Fibroblast of lung (primary cell): ENCODE measurements at regions not wholly inside any gene's neighbourhood (a gene's known extent, or its start where the extent isn't known, plus 50 kb on each side); places are given as distances from the start of the nearest gene placed in this dataset.
"Not testable (repeated sequence)": the region's sequence is repeated elsewhere in the genome, so short reads cannot be mapped to it uniquely, and the experiment has no call there.

Experiments used
- DNase-seq, 2 donors: peaks; one replicate each; pipeline versions ENCODE4 v3.0.0 to v3.0.0-alpha.2; 2010; ENCODE audit warnings: low read depth in 2 of 2
- H2AFZ ChIP-seq: 2 replicates; pipeline ENCODE4 v1.5.1; 2012; ENCODE audit warnings: low read length, control low read depth, inconsistent platforms
- H3K27ac ChIP-seq: 2 replicates; pipeline ENCODE4 v1.5.1; 2011; ENCODE audit warnings: low read length, control low read depth; ENCODE audit not compliant: insufficient read depth
- H3K27me3 ChIP-seq: 2 replicates; pipeline ENCODE4 v1.5.1; 2011; ENCODE audit warnings: mild to moderate bottlenecking, low read length; ENCODE audit not compliant: control insufficient read depth, insufficient read depth
- H3K36me3 ChIP-seq: 2 replicates; pipeline ENCODE4 v1.5.1; 2011; ENCODE audit warnings: low read length; ENCODE audit not compliant: control insufficient read depth, insufficient read depth
- H3K4me1 ChIP-seq: 2 replicates; pipeline ENCODE4 v1.5.1; 2011; ENCODE audit warnings: low read length; ENCODE audit not compliant: control insufficient read depth, insufficient read depth; ENCODE audit errors: extremely low read depth
- H3K4me2 ChIP-seq: 2 replicates; pipeline ENCODE4 v1.5.1; 2011; ENCODE audit warnings: low read length, control low read depth; ENCODE audit not compliant: insufficient read depth; ENCODE audit errors: extremely low read depth
- H3K4me3 ChIP-seq, 4 experiments: fragments of 200-600 bp in 1 of 4; sonication (generic) in 1 of 4; replicated peaks in 1 of 4; 2 replicates each; pipeline ENCODE4 v1.5.1; 2011 to 2016; ENCODE audit warnings: low read length in 4 of 4, low read depth in 3 of 4, mild to moderate bottlenecking in 3 of 4, control low read depth in 2 of 4, inconsistent platforms in 1 of 4, mixed read lengths in 1 of 4; ENCODE audit not compliant: insufficient read depth in 1 of 4; ENCODE audit errors: control extremely low read depth in 1 of 4
- H3K79me2 ChIP-seq: 2 replicates; pipeline ENCODE4 v1.5.1; 2012; ENCODE audit warnings: mild to moderate bottlenecking, low read length, inconsistent platforms; ENCODE audit not compliant: control insufficient read depth, insufficient read depth
- H3K9ac ChIP-seq: 2 replicates; pipeline ENCODE4 v1.5.1; 2011; ENCODE audit warnings: mild to moderate bottlenecking, low read length, control low read depth; ENCODE audit not compliant: insufficient read depth
- H3K9me3 ChIP-seq: 2 replicates; pipeline ENCODE4 v1.5.1; 2012; ENCODE audit warnings: low read depth, low read length; ENCODE audit not compliant: control insufficient read depth, insufficient read depth
- H4K20me1 ChIP-seq: 2 replicates; pipeline ENCODE4 v1.5.1; 2011; ENCODE audit warnings: low read length; ENCODE audit not compliant: control insufficient read depth, insufficient read depth; ENCODE audit errors: extremely low read depth
- CTCF ChIP-seq, 2 donors: IDR thresholded peaks in 1 of 2; conservative IDR thresholded peaks in 1 of 2; 1 replicate in 1 of 2; 2 replicates in 1 of 2; pipeline ENCODE4 v1.5.1; 2011 to 2012; ENCODE audit warnings: low read length in 2 of 2, control low read depth in 1 of 2, inconsistent platforms in 1 of 2, low read depth in 1 of 2, mild to moderate bottlenecking in 1 of 2
- EZH2 ChIP-seq: IDR thresholded peaks from 2 replicates; pipeline ENCODE4 v1.5.1; 2012; ENCODE audit warnings: low read length, control low read depth, mild to moderate bottlenecking; ENCODE audit errors: missing control alignments

GRCh38 chrX:95953564-95953963 is 731.1 kb upstream of the DIAPH2 start:
- DNase-seq: peak in 1 of 2 donors; percentile 42
- H2AFZ ChIP-seq: no peak overlapping the region
- no peaks in the 10 kb centered on the region for H3K9me3 ChIP-seq
- no peak overlapping the region for H3K27ac ChIP-seq
- H4K20me1 ChIP-seq: no peaks in the 10 kb centered on the region
- no peaks in the 10 kb centered on the region for H3K36me3 ChIP-seq
- no peak overlapping the region for H3K4me2 ChIP-seq
- no peak overlapping the region for H3K4me3 ChIP-seq
- H3K9ac ChIP-seq: no peak overlapping the region
- H3K27me3 ChIP-seq: no peaks in the 10 kb centered on the region
- TF ChIP-seq EZH2 (no peak), CTCF (conservative IDR thresholded peaks at IDR 0.05 in 1 of 2, IDR thresholded peaks at IDR 0.05 in 1 of 2; ENCODE audit: low read depth in 1 of 2, low read length in 2 of 2) (no peak)
- H3K4me1 ChIP-seq: no peaks in the 10 kb centered on the region
- H3K79me2 ChIP-seq: no peaks in the 10 kb centered on the region

DNA sequence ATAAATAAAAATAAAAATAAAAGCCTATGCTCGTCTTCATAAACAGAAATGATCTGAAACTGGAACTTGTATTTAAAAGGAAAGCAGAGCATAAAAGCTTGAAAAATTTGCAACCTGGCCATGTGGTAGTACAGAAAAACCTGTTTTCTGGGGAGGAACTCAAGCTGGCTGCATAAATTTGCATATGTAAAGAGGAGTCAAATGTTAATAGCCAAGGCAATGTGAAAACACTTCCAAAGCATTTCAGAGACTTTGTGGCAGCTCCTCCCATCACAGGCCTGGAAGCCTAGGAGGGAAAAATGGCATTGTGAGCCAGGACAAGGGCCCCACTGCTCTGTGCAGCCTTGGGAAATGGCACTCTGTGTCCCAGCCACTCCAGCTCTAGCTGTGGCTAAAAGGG is 727.9 kb upstream of the DIAPH2 start:
- Histone ChIP-seq H3K27ac (no peak overlapping the region), H3K4me2 (no peak overlapping the region), H4K20me1 (no peaks in the 10 kb centered on the region), H3K36me3 (no peaks in the 10 kb centered on the region), H3K9me3 (no peaks in the 10 kb centered on the region), H3K9ac (no peak overlapping the region), H3K4me1 (no peaks in the 10 kb centered on the region), H2AFZ (no peak overlapping the region), H3K27me3 (no peaks in the 10 kb centered on the region), H3K79me2 (no peaks in the 10 kb centered on the region), H3K4me3 (no peak overlapping the region)
- TF ChIP-seq EZH2 (no peak), CTCF (conservative IDR thresholded peaks at IDR 0.05 in 1 of 2, IDR thresholded peaks at IDR 0.05 in 1 of 2; ENCODE audit: low read depth in 1 of 2, low read length in 2 of 2) (no peak)
- no peak for DNase-seq

DNA sequence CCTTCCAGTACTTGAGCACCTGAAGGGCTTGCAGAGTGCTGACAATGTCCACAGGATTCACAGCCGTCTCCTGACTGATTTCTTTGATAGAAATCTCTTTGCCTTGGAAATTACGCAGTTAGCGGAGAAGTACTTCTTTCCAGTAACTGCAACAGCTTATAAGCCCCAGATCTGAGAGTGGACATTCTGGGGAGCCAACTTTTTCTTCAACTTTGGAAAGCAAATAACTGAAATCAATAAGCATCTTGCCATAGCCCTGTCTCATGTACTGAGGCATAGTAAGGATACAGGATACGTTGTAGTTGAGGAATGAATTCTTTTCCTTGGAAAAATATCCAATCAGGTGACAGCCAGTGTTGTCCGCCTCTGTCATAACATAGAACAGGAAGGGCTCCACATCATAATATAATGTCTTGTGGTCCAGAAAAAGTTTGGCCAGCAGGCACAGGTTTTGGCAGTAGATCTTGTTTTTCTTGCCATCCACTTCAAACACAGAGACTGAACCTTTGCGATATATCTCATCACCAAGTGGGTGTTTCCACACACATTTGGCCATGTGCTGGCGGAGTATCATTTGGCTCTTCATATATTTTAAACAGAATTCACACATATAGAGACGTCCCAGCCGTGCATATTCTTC is 711.1 kb upstream of the DIAPH2 start:
- not testable (repeated sequence) for H3K4me2 ChIP-seq, H2AFZ ChIP-seq, DNase-seq, H3K27me3 ChIP-seq, H3K36me3 ChIP-seq, H3K9ac ChIP-seq, H3K27ac ChIP-seq, H3K4me1 ChIP-seq, H4K20me1 ChIP-seq, H3K79me2 ChIP-seq, H3K4me3 ChIP-seq, H3K9me3 ChIP-seq
